Amniotic stem cell (primary cell): ENCODE measurements at regions not wholly inside any gene's neighbourhood (a gene's known extent, or its start where the extent isn't known, plus 50 kb on each side); places are given as distances from the start of the nearest gene placed in this dataset.

Source experiments
- DNase-seq: peaks from one replicate; lab custom pipeline; 2025; lab: John Stamatoyannopoulos, UW

DNA sequence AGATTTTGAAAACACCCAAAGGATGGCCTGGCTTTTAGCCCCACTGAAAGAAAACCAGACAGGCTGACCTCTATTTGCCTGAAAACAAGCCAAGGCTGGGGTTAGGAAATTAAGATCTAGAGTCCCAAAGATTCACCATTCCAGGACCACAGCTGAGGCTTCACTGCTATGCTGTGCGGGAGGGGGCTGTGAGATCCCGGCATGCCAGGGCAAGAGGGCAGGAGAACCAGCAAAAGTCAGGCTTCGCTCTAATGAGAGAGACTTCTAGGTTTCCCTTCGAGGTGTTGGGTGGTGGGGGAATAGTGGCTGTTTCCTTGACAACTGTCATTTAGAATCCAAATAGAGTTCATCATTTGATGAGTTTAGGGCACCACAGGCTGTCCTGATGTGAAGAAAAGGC is 152.9 kb upstream of the NFIB start:
- no peak for DNase-seq

DNA sequence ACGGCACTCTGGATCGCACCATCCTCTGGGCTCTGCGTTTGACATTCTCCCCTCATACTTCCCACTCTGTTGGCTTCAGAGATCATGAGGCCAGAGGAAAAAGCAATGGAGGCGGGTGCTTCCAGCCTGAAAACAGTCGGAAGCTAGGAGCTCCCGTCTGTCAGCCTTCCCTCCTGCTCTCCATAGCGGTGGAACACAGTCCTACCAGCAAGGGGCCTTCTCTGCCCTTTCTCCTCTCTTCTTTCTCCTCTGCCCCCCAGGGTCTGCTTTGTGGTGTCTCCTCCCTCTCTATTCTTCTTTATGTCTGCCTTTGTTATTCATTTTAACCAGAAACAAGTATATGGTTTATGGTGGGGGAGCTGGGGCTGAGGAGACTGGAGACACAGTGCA is 152.5 kb upstream of the NFIB start:
- DNase-seq = no peak

GRCh38 chr9:14462950-14463349 is 149.0 kb upstream of the NFIB start:
- DNase-seq = no peak

DNA sequence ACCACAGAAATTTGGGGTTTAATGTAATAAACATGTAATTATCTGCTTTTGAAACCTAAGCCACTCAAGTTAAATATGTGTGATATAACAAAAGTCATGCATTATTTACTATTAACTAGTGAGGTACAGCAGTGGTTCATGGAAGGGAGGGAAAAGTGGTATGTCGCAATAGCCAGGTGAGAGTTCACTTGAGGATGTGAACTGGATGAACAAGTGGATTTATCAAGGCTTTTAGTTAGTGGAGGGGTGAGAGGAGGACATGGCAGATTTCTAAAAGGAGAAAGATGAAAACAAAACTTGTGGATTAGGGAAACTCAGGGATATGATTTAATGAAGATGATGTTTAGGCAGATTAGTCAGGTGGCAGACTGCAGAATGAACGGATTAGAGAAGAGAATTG is 141.3 kb upstream of the NFIB start:
- DNase-seq = no peak

GRCh38 chr9:14453286-14453685 is 139.3 kb upstream of the NFIB start:
- DNase-seq = no peak

- DNase-seq = no peak
Observed at GRCh38 chr9:14452539-14452938, 138.6 kb upstream of the NFIB start.

DNA sequence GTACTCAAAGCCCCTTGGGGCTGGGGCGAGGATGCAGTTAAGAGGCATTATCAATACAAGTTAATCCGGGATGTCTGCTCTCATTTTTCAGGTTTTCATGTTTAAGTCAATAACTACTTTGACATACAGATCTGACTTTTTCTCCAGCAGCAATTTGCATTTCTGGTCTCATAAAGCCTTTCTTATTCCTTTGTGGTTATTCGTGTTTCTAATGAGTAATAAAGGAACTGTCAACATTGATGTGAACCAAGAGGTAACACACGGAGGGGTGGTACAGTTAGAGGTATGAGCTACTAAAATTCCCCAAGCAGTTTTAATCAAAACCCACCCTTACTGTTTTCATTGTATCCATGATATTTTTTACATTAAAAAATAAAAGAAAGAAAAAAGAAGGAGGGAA is 138.0 kb upstream of the NFIB start:
- no peak for DNase-seq

GRCh38 chr9:14447103-14447502 is 133.2 kb upstream of the NFIB start:
- DNase-seq = no peak

DNA sequence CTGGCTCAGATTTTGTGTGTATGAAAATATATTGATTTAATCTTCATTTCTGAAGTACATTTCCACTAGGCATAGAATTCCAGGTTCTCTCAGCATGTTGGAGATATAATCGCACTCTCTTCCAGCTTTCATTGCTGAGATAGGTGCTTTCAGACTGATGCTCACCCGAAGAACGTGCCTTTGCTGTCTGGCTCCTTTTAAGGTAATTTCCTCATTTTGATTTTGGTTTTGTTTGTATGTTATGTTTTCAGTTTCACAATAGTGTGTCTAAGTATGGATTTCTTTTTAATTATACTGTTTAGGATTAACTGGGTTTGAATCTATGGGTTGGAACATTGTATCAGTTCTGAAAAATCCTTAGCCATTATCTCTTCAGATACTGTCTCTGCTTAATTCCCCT is 132.0 kb upstream of the NFIB start:
- no peak for DNase-seq

- DNase-seq = no peak
Observed at GRCh38 chr9:14442956-14443355, 129.0 kb upstream of the NFIB start.

DNA sequence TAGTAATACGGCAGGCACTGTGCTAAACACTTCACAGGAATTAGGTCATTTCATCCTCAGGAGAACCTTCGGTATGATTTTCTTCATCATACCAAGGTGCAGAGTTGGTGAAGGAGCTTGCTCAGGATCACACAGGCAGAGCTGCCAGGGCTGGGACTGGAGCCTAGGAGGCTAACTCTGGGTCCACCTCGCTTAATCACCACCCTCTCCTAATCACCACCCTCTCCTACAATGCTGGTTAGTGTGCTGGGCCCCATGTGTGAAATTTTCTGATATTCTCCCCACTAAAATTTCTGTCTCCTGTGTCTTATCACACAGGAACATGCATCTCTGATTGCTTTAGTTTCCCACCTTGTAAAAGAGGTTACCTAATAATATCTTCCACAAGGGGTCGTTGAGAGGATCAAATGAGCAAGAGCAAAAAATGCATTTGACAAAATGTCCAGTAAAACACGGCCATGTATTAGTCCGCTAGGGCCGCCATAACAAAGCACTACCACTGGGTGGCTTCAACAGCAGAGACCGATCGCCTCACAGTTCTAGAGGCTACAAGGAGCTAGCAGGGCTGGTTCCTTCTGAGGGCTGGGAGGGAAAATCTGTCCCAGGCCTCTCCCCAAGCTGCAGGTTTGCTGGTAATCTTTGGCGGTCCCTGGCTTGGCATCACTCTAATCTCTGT is 128.2 kb upstream of the NFIB start:
- no peak for DNase-seq

DNA sequence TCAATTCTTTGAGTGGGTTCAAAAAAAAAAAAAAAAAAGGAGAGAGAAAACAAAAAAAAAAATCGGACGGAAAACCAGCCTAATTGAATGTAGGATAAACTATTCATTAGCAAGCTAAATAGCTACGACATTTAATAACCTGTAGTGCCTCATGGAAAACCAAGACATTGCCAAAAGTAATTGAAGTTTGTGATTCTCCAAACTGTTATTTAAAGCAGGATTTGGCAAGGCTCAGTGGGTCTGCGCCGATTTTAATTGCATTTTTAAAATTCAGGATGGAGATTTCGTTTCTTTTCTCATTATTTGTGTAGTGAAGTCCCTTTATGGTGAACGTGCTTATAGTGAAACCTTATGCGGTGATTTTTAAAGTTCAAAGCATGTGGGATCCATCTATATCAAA is 127.2 kb upstream of the NFIB start:
- DNase-seq = no peak

DNA sequence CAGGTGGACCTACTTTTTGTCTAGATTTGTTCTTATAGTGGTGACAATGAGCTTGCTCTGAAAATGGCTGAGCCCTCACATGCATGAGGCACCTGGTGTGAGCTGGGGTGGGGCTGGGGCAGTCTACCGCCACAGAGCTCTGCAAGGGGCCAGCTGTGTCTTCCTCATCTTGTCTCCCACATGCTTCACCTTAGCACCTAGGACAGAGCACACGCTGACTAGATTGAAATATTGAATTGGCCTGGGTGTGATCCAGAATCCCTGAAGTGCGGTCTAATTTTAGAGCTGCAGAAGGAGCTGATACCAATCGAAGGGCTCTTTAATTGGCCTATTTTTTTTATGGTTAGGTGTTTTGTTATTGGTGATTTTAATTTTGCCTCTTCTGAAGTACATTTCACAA is 126.1 kb upstream of the NFIB start:
- no peak for DNase-seq

GRCh38 chr9:14439555-14439954 is 125.6 kb upstream of the NFIB start:
- no peak for DNase-seq

GRCh38 chr9:14438232-14439021 is 124.5 kb upstream of the NFIB start:
- DNase-seq = no peak

DNA sequence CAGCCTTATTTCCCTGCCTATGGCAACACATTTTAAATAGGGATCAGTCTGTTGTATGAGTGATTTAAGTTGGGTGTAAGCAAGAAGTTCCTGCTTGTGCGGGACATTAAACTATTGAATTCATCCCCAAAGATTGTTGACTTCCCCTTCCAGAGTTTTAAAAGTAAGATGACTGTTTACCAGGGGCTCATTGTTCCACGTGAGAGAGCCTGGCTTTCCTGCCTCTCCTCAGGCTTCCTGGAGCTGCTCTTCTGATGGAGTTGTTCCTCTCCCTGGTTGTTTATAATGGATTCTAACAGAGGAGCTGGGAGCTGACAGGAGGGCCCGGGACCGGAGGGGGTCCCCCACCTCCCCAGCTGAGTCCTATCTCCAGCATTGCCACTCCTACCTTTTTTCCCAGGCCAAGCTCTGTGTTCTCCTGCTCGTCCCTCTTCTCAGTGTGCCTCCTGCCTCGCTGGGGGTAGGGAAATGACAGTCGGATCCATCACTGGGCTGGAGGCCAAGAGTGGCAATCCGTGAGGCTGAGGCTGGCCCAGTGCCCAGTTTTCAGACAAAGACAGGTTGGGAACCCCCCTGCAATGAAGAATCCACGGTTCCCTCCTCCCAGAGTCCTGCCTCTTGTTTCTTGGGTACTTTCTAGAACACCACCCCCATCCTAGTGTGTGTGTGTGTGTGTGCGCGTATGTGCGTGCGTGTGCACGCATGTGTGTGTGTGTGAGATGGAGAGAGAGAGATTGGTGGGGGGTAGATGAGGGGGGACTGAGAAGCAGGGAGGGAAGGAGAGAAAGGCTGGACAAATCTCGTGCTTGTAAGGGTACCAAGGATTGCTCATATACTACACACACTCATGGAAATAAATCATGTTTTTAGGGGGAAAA is 123.7 kb upstream of the NFIB start:
- no peak for DNase-seq

GRCh38 chr9:14435871-14436270 is 121.9 kb upstream of the NFIB start:
- no peak for DNase-seq

DNA sequence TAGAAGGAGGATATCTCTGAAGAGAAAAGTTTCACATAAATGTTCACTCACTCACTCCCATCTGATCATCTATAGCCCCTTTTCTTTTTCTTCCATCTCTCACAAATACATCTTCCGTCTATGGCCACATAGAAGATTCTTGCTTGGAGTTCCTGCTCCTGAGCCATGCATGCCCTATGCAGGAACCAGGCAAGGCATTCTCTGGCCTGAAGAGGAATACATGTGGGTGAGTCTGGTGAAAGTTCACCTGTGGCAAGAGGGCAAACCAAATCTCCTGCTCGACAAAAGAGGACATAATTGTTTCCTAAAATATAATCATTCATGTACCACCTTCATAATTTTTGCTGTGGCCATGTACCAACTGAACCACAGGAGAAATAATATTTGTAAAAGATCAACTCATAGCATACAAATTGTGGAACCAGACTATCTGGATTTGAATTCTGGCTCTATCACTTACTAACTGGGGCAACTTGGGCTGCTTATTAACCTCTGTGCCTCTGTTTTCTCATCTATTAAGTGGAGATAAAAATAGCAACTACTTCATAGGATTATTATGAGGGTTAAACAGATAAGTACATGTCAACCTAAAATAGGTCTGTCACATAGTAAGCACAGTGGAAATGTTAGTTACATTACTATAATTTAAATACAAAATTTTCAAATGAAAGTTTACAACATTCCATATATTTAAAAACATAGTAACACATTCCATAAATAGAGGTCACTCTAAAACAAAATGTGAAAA is 121.2 kb upstream of the NFIB start:
- DNase-seq = no peak

DNA sequence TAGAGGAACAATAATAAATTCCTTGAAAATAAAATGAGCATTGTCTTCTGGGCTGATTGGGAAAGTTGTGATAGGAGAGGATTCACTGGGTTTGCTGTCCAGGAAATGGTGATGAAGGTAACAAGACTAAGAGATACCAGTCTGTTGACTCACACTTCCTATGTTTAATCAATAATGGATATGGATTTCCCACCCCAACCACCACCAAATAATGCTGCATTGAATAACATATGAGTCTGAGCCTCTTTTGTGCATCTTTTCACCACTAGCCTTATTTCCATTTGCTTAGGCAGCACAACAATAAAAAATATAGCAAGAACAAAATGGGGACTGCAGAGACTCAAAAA is 120.2 kb upstream of the NFIB start:
- DNase-seq = no peak

DNA sequence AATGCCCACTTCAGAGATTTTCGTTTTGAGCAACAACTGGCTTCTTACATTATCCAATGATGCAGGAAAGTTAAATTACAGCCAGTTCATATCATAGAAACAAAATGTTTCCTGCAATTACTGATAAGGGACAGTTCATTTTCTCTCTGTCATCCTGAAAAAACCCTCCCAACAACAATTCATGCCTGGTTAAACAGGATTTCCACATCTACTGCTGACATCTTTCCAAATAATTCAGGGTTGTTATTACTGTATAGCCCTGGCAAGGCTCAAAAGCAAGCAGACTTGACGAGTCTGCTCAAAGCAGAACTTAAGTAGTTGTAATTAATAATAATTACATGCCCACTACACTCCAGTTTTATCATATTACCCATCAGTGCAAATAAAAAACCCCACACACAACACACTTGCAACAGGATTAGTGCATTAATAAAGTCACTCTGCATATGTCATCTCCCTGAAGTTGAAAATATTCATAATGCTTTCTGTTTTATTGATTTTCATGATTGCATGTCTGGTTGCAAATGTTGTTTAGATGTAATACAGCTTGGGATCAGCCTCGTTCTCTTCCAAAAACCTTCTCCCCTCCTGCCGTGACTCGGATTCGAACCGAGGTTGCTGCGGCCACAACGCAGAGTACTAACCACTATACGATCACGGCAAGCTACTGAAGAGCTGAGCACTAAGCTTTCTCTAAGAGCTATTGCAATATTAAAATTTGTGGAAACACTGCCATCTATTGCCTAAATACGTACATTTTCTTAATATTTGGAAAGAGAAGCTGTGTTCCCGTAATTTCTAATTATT is 119.6 kb upstream of the NFIB start:
- peak; percentile 30 for DNase-seq

- DNase-seq = no peak
Observed at GRCh38 chr9:14432666-14433350, 118.9 kb upstream of the NFIB start.
